Fibroblast of pulmonary artery (primary cell): ENCODE measurements at regions not wholly inside any gene's neighbourhood (a gene's known extent, or its start where the extent isn't known, plus 50 kb on each side); places are given as distances from the start of the nearest gene placed in this dataset.

Experiments
- DNase-seq: peaks from one replicate; pipeline ENCODE4 v3.0.0-alpha.2; 2010; ENCODE audit warnings: low read depth
- H3K4me3 ChIP-seq: replicated peaks from 2 replicates; pipeline ENCODE4 v1.5.1; 2011; ENCODE audit warnings: low read depth, mild to moderate bottlenecking, control low read depth, low read length, moderate library complexity
- CTCF ChIP-seq: IDR thresholded peaks from 2 replicates; pipeline ENCODE4 v1.5.1; 2011; ENCODE audit warnings: mild to moderate bottlenecking, control low read depth, low read length, inconsistent platforms; ENCODE audit errors: missing control alignments

GRCh38 chr7:109984729-109985128 lies 1106.2 kb upstream of the LRRN3 start:
- no peak overlapping the region for H3K4me3 ChIP-seq
- TF ChIP-seq CTCF: no peak
- no peak for DNase-seq

- H3K4me3 ChIP-seq: no peak overlapping the region
- DNase-seq: no peak
Observed at GRCh38 chr7:109986701-109987100, 1104.2 kb upstream of the LRRN3 start.

GRCh38 chr7:109996411-109996810 lies 1094.5 kb upstream of the LRRN3 start:
- TF ChIP-seq CTCF: no peak
- H3K4me3 ChIP-seq: no peak overlapping the region
- no peak for DNase-seq

More at GRCh38 chr7:109986701-109987100, 1104.2 kb upstream of the LRRN3 start:
- no peak for TF ChIP-seq CTCF

- no peak overlapping the region for H3K4me3 ChIP-seq
- DNase-seq: no peak
- no peak for TF ChIP-seq CTCF
Observed at GRCh38 chr7:109996927-109997326, 1094.0 kb upstream of the LRRN3 start.

GRCh38 chr7:109997837-109998236 lies 1093.1 kb upstream of the LRRN3 start:
- TF ChIP-seq CTCF: no peak
- H3K4me3 ChIP-seq: no peak overlapping the region
- no peak for DNase-seq

- no peak for TF ChIP-seq CTCF
- no peak for DNase-seq
- no peak overlapping the region for H3K4me3 ChIP-seq
Observed at GRCh38 chr7:110001254-110001938, 1089.5 kb upstream of the LRRN3 start.

- no peak for DNase-seq
- H3K4me3 ChIP-seq: no peak overlapping the region
- no peak for TF ChIP-seq CTCF
Observed at GRCh38 chr7:110003827-110004226, 1087.1 kb upstream of the LRRN3 start.
